ENCODE measurements at regions not wholly inside any gene's neighbourhood (a gene's known extent, or its start where the extent isn't known, plus 50 kb on each side); places are given as distances from the start of the nearest gene placed in this dataset.

- TF ChIP-seq CTCF (IDR thresholded peaks at IDR 0.05) = no peak
- no peak for TF ChIP-seq POLR2A (IDR thresholded peaks at IDR 0.05)
Measured at GRCh38 chr6:167470836-167471547, 146.1 kb downstream of the TTLL2 start.

Data from tibial nerve (tissue), 3 donors.